Pancreas (tissue), 10 donors: ENCODE measurements at regions not wholly inside any gene's neighbourhood (a gene's known extent, or its start where the extent isn't known, plus 50 kb on each side); places are given as distances from the start of the nearest gene placed in this dataset.

Experiments
- ATAC-seq, 4 donors: fragments of 200-7000 bp; cut with Tn5 transposase; one replicate each; pipeline versions ENCODE4 v1.8.0 to v1.9.1; 2020; ENCODE audit warnings: mild to moderate bottlenecking in 4 of 4, moderate library complexity in 4 of 4
- DNase-seq, 6 donors: peaks; one replicate each; pipeline ENCODE4 v3.0.0-alpha.2; 2020
- FAIRE-seq: peaks from 2 replicates; lab custom pipeline; 2012; peaks lifted over from hg19 to GRCh38; lab: Jason Lieb, UNC
- H3K27ac ChIP-seq, 4 donors: fragments of 200-600 bp; sonication (generic); 1 replicate in 3 of 4; 2 replicates in 1 of 4; pipeline versions ENCODE4 v1.5.0 to v1.8.0; 2020
- H3K27me3 ChIP-seq, 4 donors: fragments of 200-600 bp; one replicate each; pipeline ENCODE4 v1.8.0; 2021
- H3K36me3 ChIP-seq, 3 donors: fragments of 200-600 bp; sonication (generic) in 1 of 3; one replicate each; pipeline versions ENCODE4 v1.5.0 to v1.8.0; 2020 to 2021
- H3K4me1 ChIP-seq, 3 donors: fragments of 200-600 bp; one replicate each; pipeline ENCODE4 v1.8.0; 2021
- H3K4me3 ChIP-seq, 4 donors: fragments of 200-600 bp; sonication (generic) in 2 of 4; one replicate each; pipeline versions ENCODE4 v1.5.0 to v1.8.0; 2020 to 2021
- H3K9me3 ChIP-seq, 4 donors: fragments of 200-600 bp; one replicate each; pipeline ENCODE4 v1.8.0; 2021
- WGBS, 2 donors: extraction: QIAGEN DNeasy Blood & Tissue Kit; methylation state at CpG; one replicate each; pipeline ENCODE4 v1.1.7; 2013; 5-methylcytosine and 5-hydroxymethylcytosine counted together
- intact Hi-C, 3 donors: fragments of 100-400 bp; cut with DNase I; formaldehyde crosslinking; loops; one replicate each; pipeline versions ENCODE4 v1.11.1 to v1.14.2; 2022
- TF ChIP-seq, protein P1 (sequence below), 4 donors: fragments of 200-600 bp; sonication (generic) in 3 of 4; IDR thresholded peaks; one replicate each; pipeline versions ENCODE4 v1.5.0 to v1.8.0; 2021; ENCODE audit warnings: antibody characterized with exemption in 4 of 4
- donor health status: healthy with polysubstance abuse.
- donor health status: DM: no; HTN: no; CAD: no; lungs with moderate emphysema.
- donor health status: DM: no; HTN: no; CAD: no.
- donor health status: control.
- donor health status: control.
- donor health status: Bipolar disorder and iron deficiency.
- donor health status: DM: yes; HTN: yes; CAD: no.
- donor health status: DM: no; HTN: no; CAD: no.
- donor health status: DM: no; HTN: no; CAD: no.
- donor health status: DM: yes; HTN: yes; CAD: no.

DNA sequence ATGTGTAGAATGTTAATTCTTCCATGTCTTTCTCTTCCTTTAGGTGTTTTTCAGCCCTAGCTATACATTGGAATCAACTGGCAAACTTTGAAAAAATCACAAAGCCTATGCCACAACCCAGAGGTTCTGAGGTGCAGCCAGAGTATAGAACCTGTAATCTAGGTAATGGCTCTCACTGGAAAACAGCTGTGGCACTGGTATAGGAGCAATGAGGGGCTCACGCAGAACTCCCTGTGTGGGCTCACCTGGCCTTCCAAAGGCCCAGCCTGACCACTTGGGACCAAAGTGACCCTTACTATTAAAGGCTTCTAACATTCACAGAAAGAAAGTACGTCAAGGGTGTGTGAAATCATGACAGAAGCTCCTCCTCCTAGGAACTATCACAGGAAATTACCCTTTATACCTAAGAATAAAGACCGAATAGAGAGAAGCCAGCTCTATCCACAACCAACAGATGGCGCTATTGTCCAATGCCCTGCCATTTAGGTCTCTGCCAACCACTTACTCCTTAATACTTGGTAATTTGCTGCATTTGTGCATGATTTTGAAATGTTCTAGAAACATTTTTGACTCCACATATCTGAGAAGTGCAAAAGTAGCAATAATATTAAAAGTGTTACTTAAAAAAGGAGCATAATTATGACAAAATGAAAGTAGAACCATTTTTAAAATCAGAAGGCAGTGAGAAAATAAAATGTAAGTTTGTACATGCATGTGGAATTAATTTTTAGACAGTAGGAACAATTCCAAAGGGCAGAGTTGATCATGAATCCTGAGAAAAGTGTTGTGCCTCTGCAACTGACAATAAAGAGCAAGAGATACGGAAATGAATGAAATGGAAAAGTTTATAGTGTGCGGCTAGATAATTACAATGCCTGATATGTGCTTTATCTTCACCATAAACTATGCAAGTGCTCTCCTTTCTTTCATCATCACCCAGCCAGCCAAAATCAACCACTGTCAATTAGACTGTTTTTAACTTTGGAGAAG is 93.1 kb upstream of the HAO2 start:
- no peaks in the 10 kb centered on the region for H3K27me3 ChIP-seq
- DNase-seq = peak in 3 of 6 donors; percentile 11 to 43 (median 15)

DNA sequence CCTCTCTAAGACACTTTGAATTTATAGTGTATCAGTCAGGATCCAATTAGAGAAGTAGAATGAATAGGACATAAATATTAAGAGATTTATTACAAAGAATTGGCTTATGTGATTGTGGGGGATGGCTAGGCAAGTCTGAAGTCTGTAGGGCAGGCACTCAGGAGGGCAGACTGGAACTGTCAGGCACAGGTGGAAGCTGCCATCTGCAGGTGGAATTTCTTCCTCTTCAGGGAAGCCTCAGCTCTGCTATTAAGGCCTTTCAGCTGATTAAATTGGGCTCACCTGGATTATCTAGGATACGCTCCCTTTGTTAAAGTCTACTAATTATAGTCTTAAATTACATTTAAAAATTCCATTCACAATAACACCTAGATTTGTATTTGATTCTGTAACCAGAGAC is 92.0 kb upstream of the HAO2 start:
- TF ChIP-seq, protein P1, sequence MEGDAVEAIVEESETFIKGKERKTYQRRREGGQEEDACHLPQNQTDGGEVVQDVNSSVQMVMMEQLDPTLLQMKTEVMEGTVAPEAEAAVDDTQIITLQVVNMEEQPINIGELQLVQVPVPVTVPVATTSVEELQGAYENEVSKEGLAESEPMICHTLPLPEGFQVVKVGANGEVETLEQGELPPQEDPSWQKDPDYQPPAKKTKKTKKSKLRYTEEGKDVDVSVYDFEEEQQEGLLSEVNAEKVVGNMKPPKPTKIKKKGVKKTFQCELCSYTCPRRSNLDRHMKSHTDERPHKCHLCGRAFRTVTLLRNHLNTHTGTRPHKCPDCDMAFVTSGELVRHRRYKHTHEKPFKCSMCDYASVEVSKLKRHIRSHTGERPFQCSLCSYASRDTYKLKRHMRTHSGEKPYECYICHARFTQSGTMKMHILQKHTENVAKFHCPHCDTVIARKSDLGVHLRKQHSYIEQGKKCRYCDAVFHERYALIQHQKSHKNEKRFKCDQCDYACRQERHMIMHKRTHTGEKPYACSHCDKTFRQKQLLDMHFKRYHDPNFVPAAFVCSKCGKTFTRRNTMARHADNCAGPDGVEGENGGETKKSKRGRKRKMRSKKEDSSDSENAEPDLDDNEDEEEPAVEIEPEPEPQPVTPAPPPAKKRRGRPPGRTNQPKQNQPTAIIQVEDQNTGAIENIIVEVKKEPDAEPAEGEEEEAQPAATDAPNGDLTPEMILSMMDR (IDR thresholded peaks at IDR 0.05) = no peak
- Histone ChIP-seq H3K4me3 (no peak overlapping the region), H3K9me3 (no peaks in the 10 kb centered on the region), H3K27me3 (no peaks in the 10 kb centered on the region), H3K27ac (no peak overlapping the region), H3K36me3 (no peaks in the 10 kb centered on the region), H3K4me1 (no peaks in the 10 kb centered on the region)
- FAIRE-seq (no peak), ATAC-seq (no peak), DNase-seq (no peak)
- 85 to 96% methylated on average over 1 of the region's 1 CpG for WGBS, 2 donors
- intact Hi-C loops = no loop called here

More for the DNA sequence above, 93.1 kb upstream of the HAO2 start:
- ATAC-seq (peak; percentile 68 to 87 (median 82)), FAIRE-seq (no peak)
- Histone ChIP-seq H3K27ac (no peak overlapping the region), H3K36me3 (no peaks in the 10 kb centered on the region), H3K4me1 (no peaks in the 10 kb centered on the region), H3K4me3 (no peak overlapping the region), H3K9me3 (no peaks in the 10 kb centered on the region)
- TF ChIP-seq, protein P1 (IDR thresholded peaks at IDR 0.05) = peak; percentile 28 to 75 (median 56)
- WGBS, 2 donors = 50 to 52% methylated on average over 6 of the region's 6 CpGs
- intact Hi-C loops = no loop called here

- Histone ChIP-seq H3K4me3 (no peak overlapping the region), H3K27ac (no peak overlapping the region), H3K9me3 (no peaks in the 10 kb centered on the region), H3K4me1 (no peaks in the 10 kb centered on the region), H3K36me3 (no peaks in the 10 kb centered on the region), H3K27me3 (no peaks in the 10 kb centered on the region)
- no peak for DNase-seq
- TF ChIP-seq, protein P1 (IDR thresholded peaks at IDR 0.05) = no peak
- FAIRE-seq = no peak
- 42 to 52% methylated on average over 8 of the region's 8 CpGs for WGBS, 2 donors
- intact Hi-C loops = no loop called here
- ATAC-seq = peak; percentile 46 to 86 (median 70)
Observed at GRCh38 chr1:119279456-119280381, 88.9 kb upstream of the HAO2 start.

GRCh38 chr1:119285482-119285881 is 83.1 kb upstream of the HAO2 start:
- DNase-seq (no peak), ATAC-seq (peak in 3 of 4 donors; percentile 38 to 56 (median 47)), FAIRE-seq (no peak)
- no peaks in the 10 kb centered on the region for H3K9me3 ChIP-seq
- WGBS, 2 donors = 51 to 61% methylated on average over 2 of the region's 2 CpGs
- TF ChIP-seq, protein P1 (IDR thresholded peaks at IDR 0.05) = no peak
- intact Hi-C loops = no loop called here
- H3K4me3 ChIP-seq = no peak overlapping the region
- H3K36me3 ChIP-seq = no peaks in the 10 kb centered on the region
- H3K4me1 ChIP-seq = no peaks in the 10 kb centered on the region
- no peaks in the 10 kb centered on the region for H3K27me3 ChIP-seq
- no peak overlapping the region for H3K27ac ChIP-seq
